HG02852 (cell line): ENCODE measurements at regions not wholly inside any gene's neighbourhood (a gene's known extent, or its start where the extent isn't known, plus 50 kb on each side); places are given as distances from the start of the nearest gene placed in this dataset.
"Not testable (repeated sequence)": the region's sequence is repeated elsewhere in the genome, so short reads cannot be mapped to it uniquely, and the experiment has no call there.

ENCODE experiments used
- ATAC-seq: cut with Tn5 transposase; IDR thresholded peaks from one replicate; pipeline ENCODE4 v1.9.1; 2021; ENCODE audit warnings: mild to moderate bottlenecking, moderate library complexity; ENCODE audit not compliant: unreplicated experiment

DNA sequence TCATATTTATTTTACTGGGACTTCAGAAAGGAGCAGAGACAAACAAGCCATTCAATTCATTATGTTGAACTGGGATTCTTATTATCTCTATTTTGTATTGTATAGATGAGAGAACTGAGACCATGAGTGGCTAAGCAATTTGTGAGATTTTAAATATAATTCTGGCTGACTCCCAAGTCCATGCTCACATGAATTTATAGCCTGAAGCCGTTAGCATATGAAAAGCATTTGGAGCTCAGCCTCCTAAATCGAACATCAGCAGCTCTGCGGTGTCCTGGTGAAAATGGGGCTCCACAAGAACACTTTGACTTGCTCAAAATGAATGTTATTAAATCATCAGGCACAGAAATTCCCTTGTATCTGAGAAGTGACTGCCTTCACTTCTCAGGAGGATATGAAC, 96.8 kb upstream of the DPT start:
- no peak for ATAC-seq

DNA sequence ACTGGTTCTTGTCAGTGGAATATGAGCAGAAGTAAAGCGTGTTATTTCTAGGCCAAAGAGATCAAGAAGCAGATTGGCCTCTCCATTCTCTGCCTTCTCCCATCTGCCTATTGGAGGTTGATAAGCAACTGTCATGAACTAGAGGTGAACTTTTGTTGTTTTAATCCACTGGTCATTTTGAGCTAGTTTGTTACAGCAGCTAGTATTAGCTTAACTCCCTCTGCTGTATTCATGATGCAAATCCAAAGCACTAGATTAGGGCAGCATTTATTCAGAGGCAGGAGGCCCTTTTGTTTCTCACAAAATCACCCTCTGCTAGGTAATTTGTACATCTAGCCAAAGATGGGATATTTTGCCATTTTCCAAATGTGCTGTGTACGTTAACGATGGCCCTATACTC, 97.3 kb upstream of the DPT start:
- no peak for ATAC-seq

DNA sequence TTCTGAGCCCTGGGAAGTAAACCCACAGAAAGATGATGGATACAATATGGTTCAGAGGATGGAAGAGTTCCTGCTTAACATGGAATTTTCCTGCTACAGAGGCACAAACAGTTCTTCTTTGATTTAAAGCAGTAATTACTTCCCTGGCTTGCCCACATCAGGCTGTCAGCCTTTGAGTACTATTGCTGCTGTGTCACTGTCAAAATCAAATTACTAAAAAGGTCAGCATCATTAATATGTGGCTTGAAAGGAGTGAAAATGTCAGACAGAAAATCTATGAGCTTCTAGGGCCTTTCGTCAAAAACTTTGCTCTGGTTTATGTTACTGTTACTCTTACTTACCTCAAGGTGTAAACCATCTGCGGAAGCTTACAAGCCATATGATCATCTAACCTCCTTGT, 98.6 kb upstream of the DPT start:
- ATAC-seq = no peak

DNA sequence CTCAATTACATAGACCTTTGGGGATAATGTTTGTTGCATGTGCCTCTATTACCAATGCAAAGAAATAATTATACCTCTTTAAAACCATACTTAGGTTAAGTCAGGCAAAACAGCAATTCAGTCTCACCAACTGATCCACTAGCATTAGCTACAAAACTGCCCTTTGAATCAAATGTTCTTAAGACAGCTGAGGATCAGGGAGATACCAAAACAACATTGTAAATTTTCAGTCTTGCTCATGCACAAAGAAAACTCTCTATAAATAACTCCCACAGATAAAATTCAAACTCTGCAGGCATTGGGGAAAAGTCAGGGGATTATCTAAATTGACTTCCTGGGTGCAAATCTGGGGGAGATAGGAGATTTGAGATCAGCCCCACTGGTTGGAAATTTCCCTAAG, 100.9 kb upstream of the DPT start:
- no peak for ATAC-seq

DNA sequence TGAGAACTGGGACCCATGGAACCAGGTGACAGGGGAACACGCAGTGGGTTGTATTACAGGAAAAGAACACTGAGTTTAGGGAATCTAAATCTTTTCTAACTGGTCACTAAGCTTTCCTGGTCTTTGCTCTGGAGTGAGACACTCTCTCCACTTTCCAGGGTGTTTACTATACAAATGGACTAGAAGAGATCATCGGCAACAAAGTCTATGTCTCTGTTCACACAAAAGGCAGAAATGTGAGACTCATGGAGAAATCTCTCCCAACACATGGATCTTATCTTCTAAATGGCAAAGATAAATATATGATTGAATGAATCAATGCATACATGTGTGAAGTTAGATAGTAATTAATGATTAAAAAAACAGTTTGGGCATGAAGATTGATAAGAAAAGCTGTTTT, 101.6 kb upstream of the DPT start:
- no peak for ATAC-seq

DNA sequence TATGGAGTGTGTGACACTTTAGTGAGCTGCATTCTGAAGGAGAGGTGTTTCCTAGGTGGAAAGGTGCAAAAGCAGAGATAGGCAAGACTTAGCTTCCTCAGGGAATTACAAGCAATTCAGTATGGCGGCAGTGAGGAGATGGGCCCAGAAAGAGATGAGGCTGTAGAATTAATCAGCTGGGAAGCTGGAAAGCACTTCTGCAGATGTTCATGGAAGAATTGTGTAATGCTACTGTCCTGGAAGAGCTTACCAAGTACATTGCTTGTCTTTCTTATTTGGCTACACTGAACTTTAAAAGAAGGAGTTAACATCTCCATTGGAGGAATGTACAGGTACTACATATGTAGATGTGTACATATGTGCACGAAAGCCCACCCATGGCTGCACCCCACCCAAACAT, 103.7 kb upstream of the DPT start:
- ATAC-seq = no peak

DNA sequence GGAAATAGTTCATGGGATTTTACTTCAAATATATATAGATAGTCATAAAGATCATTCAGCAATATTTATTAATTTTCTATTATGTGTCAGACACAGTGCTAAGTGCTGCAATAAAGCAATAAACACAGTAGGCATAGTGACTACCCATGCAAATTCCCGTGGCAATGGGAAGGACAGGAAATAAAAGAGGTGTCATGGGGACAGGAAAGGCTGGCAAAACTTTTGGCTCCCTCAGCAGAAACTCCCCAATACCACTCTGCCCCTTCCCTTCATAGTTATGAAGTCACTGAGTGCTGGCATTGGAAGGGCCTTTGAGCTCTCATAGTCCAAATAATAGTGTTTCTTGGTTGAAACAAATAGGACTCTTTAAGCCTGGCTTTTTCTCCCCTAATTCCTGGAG, 104.4 kb upstream of the DPT start:
- ATAC-seq = no peak

DNA sequence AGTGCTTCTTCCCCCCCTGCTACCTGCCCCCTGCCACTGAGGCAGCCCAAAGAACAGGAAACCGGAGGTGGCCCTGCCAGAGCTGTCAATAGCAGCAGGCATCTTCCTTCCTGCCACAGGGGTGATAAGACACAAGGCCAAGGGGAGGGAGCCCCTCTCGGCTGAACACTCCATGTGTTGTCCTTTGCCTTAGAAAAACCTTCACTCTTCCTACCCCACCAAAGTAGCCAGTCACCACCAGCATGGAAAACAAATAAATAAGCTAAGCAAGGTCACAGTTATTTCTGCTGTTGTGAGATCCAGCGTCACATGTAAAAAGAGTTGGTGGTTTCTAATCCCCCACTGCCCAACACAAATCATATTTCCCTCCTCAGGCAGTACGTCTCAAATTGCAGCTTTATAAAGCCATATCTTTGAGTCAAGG, 104.8 kb upstream of the DPT start:
- ATAC-seq = no peak

DNA sequence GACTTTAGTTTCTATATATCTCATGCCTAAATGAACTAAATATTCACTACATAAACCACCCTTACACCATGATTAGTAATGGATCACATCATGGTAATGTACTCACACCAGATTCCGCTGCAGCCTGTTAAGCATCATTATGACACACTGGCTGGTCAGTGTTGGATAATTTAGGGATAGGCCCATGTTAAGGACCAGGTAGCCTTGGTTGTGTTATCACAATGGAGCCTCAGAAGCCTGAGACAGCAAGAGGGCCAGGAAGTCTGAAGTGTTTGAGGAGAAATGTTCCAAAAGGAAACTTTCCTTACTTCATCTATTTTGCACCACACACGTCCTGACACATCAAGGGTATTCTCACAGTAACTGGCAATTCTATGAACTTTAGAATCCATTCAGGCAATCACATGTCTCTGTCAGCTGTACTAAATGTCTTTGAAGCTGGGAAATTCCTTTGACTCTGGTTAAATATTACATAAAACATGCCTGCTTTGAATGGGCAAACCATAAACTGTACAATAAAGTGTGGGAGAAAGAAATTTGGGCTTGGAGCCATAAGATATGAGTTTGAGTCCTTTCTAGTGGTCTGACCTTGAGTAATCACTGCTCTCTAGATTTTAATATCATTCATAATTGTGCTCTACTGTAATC, 105.3 kb upstream of the DPT start:
- no peak for ATAC-seq

DNA sequence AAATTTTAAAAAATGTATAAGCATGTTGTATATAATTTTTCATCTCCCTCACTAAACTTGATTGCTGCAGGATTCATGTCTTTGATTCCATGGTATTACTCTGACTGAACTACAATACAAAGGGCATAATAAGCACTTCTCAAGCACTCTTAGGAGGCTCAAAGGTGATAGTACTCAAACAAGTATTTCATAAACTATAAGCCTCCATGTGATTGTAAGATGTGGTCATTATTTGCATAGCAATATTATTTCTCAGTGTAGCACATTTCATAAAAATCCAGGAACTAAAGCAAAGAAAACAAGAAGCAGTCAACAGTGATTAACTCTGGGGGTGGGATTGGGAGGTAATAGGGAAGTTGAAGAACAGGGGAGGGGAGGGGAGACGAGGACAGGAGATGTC, 106.2 kb upstream of the DPT start:
- ATAC-seq = no peak

DNA sequence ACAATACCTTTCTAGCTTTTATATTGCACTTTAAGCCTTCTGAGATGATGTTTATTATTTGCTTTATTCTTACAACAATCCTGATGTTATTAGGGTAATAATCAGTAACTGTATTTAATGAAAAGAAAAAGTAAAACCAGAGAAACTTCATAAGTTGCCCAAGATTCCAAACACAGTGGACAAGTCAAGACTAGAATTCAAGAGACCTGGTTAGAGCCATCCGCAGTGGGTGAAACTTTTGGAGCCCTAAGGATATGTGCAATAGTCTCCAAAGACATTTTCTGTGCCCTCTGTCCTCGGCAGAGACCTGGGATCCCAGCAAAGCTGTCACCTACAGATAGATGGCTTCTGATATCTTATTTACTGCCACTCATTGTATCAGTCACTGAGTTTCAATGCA, 106.8 kb upstream of the DPT start:
- ATAC-seq = no peak

DNA sequence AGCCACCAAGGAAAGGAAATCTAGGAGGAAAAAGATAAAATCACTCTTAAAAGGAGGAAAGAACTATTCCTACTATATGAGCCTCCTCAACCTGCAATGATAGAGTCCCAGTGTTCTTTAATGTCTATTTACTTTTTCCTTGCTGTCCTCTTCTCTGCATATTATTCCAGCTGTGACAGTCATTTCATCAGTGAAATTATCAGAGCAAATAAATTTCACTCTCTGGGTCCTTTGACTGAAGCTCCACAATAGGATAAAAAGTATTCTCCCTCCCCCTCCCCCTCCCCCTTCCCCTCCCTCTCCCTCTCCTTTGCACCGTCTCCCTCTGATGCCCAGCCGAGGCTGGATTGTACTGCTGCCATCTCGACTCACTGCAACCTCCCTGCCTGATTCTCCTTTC, 107.5 kb upstream of the DPT start:
- ATAC-seq = no peak

DNA sequence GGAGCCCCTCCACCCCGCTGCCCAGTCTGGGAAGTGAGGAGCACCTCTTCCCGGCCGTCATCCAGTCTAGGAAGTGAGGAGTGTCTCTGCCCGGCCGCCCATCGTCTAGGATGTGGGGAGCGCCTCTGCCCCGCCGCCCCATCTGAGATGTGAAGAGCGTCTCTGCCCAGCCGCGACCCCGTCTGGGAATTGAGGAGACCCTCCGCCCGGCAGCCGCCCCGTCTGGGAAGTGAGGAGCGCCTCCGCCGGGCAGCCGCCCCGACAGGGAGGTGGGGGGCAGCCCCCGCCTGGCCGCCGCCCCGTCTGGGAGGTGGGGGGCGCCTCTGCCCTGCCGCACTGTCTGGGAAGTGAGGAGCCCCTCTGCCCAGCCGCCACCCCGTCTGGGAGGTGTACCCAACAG, 108.2 kb upstream of the DPT start:
- ATAC-seq = not testable (repeated sequence)

DNA sequence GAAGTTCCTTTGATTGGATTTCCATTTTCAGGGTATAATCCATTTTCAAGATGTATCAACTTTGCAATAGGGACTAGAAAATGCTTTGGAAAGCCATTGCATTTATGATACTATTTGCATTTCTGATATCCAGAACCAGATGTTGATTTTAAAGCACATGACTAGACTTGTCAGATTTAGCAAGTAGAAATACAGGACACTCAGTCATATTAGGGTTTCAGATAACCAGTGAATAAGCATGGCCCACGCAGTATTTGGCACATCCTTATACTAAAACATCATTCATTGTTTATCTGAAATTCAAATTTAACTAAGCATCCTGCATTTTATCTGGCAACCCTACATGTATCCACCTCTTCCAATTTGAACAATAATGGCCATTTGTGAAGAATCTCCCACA, 113.3 kb upstream of the DPT start:
- no peak for ATAC-seq

DNA sequence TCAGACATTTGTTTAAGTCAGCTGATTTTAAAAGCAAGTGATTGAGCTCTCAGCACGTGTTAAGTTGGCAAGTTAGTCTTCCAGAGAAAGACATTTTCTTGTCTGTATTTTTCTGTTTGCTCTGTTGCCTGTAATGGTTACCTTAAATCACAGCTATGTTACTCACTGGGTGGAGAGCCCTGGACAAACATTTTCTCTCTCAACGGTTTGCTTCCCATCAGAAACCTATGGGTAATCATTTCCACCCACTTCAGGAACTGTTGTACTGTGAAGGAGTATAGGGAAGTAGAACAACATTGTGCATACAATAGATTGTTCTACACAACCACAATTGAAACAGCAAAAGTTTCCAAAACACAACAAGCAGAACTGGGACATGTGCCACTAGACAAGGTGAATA, 113.9 kb upstream of the DPT start:
- no peak for ATAC-seq

DNA sequence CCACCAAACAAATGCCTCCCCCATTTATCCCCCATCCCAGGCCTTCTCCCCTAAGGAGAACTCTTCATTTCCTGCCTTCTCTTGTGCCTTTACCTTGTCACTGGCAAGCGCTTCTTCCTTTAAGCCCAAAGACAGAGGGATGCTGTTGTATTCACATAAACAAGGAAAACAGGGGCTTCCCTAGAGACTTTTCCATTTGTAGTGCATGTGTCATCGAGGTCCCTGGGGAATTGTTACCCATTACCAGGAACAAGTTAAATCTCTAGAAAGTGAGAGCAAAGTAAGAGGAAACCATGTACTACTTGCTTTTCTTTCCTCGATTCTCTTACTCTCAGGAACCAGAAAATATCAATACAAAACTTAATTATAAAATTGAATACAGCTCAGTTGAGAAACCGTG, 114.4 kb upstream of the DPT start:
- no peak for ATAC-seq

DNA sequence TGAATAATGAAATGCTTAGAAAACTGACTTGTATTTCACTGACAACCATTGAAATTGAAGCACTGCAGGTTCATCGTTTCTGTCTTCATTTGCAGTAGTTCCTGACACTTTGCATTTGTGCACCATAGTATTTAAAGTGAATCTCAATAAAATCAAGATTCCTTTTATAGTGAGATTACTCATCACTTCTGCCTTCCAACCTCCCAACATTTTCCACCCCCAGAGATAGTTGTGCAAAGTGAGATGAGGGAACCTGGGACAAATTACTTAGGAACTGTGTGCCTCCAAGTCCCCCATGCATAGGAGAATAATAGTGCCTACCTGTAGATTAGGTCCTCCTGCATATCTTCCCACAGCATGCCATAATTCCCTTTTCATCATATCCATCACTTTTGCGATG, 114.9 kb upstream of the DPT start:
- ATAC-seq = no peak

DNA sequence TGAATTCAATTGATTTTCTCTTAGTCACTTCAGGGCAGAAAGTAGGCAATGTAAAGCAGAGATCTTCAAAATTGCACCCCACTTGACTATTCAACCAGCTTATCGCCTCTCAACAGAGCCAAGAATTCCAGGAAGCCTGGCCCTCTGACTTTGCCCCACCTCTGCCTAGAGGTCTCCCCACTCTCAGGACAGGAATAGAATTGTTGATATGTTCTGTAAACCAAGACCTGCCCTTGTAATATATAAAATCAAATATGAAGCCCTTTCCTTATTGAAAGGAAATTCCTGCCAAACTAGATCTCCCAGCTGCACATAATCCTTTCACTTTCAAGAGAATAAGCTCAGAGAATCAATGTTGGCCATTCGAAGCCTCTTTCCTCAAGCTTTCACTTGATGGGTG, 116.1 kb upstream of the DPT start:
- no peak for ATAC-seq

DNA sequence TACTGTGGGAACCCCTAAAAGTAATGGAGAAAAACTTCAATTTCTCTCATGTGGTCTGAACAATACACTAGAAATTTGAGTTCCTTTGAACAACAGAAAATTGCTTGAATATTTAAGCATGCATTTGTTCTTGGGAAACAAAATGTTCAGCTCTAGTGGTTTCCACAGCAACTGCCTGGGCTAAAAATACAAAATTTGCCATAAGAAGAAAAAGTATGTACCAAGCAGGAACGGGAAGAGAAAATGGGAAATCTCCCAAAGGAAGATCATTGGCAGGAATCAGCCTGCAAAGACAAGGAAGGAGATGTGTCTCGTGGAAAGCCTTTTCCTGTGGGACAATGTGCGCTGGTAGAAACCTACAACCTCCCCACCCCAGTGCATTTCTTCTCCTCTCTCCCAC, 119.0 kb upstream of the DPT start:
- no peak for ATAC-seq

DNA sequence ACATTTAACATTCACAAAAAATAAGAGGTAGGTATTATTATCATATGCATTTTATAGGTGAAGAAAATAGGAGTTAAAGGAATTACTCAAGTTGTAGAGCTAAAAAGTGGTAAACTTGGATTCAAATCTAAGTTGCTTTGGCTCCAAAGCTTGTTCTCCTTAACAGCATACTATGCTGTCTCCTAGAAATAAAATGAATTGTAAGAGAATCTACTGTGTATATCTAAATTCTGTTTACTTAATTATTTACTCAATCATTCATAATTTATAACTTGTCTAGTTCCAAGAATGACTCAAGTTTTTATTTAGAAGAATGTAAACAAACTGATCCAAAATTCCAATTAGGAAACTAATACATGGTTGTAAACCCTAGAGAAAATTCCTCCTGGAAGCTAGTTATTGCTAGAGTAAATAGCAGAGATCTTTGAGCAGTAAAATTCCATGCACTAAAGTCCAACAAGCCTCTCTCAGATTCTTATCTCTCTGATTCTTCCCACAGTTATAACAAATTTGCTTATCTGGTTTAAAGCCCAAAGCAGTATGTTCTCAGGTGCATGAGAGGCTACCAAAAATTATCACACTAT, 132.5 kb upstream of the DPT start:
- ATAC-seq = no peak

DNA sequence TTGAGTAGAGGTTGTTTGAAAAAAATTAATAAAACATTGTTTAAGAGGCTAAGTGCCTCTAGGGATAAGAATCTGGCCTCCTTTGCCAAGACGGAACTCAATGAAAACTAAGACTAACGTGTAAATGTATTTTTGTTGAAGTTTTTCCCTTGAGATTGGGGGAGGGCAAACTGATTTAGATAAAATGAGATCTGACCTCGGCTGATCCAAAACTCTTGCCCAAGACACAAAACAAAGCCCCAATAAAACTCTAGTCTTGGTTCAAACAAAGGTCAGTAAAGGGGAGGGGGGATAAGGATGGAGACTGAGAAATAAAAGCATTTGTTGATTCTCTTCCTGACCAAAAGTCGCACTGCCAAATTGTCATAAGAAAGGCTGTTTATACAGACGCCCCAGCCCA, 134.8 kb upstream of the DPT start:
- no peak for ATAC-seq

DNA sequence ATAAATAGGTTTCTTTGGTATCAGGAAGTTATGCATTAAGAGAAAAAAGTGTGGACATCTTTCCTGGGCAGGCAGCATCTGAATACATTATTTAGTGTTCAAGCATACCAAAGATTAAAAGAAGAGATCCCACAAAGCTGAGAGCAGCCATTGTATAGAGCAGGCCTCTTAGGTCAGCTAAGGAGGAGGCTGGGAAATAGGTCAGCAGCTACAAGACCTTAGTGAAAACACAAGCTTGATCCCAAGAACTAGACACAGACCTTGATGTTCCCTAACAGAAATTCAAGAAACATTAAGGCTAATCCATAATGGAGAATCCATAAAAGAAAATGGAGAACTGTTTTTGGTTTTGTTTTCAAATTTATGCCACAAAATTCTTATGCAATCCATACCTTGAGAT, 135.3 kb upstream of the DPT start:
- ATAC-seq = no peak

DNA sequence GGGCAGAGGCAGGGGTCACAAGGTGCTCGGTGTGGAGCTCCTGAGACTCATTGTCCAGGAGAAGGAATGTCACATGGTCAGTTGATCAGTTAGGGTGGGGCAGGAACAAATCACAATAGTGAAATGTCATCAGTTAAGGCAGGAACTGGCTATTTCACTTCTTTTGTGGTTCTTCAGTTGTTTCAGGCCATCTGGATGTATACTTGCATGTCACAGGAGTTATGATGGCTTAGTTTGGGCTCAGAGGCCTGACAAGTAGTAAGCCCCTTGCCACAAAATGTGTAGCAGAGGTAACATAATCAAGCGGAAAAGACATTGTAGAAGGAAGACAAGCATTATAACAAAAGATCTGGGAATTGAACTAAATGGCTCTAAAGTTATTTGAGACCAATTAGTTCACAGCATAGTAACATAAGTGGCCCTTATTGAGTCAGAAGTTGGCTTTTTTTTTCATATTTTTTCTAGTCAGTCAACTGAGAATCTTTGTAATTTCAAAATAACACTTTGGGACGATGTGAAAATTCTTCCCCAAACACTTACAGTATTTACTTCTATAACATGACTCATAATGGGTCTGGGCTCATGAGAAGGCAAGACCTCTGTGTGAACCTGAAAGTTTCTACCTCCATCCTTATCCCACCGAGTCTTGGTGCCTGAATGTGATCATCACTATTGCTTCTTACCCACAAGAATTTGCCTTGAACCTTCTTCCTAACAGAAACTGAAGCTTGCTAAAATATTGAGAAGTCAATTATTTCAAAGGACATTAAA, 137.0 kb upstream of the DPT start:
- no peak for ATAC-seq
